ENCODE measurements at regions not wholly inside any gene's neighbourhood (a gene's known extent, or its start where the extent isn't known, plus 50 kb on each side); places are given as distances from the start of the nearest gene placed in this dataset.

- Histone ChIP-seq H3K9ac (ENCODE audit: low read length) (no peak overlapping the region), H3K4me1 (ENCODE audit: insufficient read depth, low read length) (no peaks in the 10 kb centered on the region), H3K79me2 (ENCODE audit: insufficient read depth, low read length) (no peaks in the 10 kb centered on the region), H3K4me3 (ENCODE audit: insufficient read depth, low read depth, low read length) (no peak overlapping the region), H3K4me2 (ENCODE audit: low read length) (no peak overlapping the region), H3K36me3 (ENCODE audit: insufficient read depth, low read length) (no peaks in the 10 kb centered on the region), H3K9me3 (ENCODE audit: insufficient read depth, low read depth, low read length) (no peaks in the 10 kb centered on the region), H4K20me1 (ENCODE audit: insufficient read depth, low read length) (no peaks in the 10 kb centered on the region), H2AFZ (ENCODE audit: low read depth, low read length) (no peak overlapping the region), H3K27me3 (ENCODE audit: insufficient read depth, low read length) (no peaks in the 10 kb centered on the region), H3K27ac (ENCODE audit: low read depth, low read length) (no peak overlapping the region)
- FAIRE-seq (no peak), DNase-seq (ENCODE audit: low read depth) (no peak)
- peaks cover 4% of the 10 kb centered on the region for H3K4me1 Mint-ChIP-seq (ENCODE audit: low read depth, unreplicated experiment)
- H3K27me3 Mint-ChIP-seq (ENCODE audit: low read depth, unreplicated experiment), result no peaks in the 10 kb centered on the region
- H3K9me3 Mint-ChIP-seq (ENCODE audit: unreplicated experiment), result peaks cover 8% of the 10 kb centered on the region
- no peak overlapping the region for H3K4me3 Mint-ChIP-seq (ENCODE audit: unreplicated experiment)
- TF ChIP-seq EZH2 (IDR thresholded peaks at IDR 0.05; ENCODE audit: insufficient read depth, low read length) (no peak), CTCF (IDR thresholded peaks at IDR 0.05; ENCODE audit: insufficient read depth, low read depth, low read length) (no peak)
- no peak overlapping the region for H3K27ac Mint-ChIP-seq (ENCODE audit: unreplicated experiment)
- H3K36me3 Mint-ChIP-seq (ENCODE audit: low read depth, unreplicated experiment), result no peaks in the 10 kb centered on the region
Observed at GRCh38 chr7:25927626-25927978, 224.4 kb upstream of the NFE2L3 start.

GRCh38 chr7:25928549-25929330 lies 223.3 kb upstream of the NFE2L3 start:
- Mint-ChIP-seq H3K27ac (ENCODE audit: unreplicated experiment) (no peak overlapping the region), H3K4me1 (ENCODE audit: low read depth, unreplicated experiment) (peaks cover 4% of the 10 kb centered on the region), H3K27me3 (ENCODE audit: low read depth, unreplicated experiment) (no peaks in the 10 kb centered on the region), H3K4me3 (ENCODE audit: unreplicated experiment) (no peak overlapping the region), H3K36me3 (ENCODE audit: low read depth, unreplicated experiment) (no peaks in the 10 kb centered on the region), H3K9me3 (ENCODE audit: unreplicated experiment) (peaks cover 11% of the 10 kb centered on the region)
- DNase-seq (ENCODE audit: low read depth) (no peak), FAIRE-seq (no peak)
- TF ChIP-seq CTCF (IDR thresholded peaks at IDR 0.05; ENCODE audit: insufficient read depth, low read depth, low read length) (no peak), EZH2 (IDR thresholded peaks at IDR 0.05; ENCODE audit: insufficient read depth, low read length) (no peak)
- Histone ChIP-seq H3K4me2 (ENCODE audit: low read length) (no peak overlapping the region), H3K27me3 (ENCODE audit: insufficient read depth, low read length) (no peaks in the 10 kb centered on the region), H3K4me3 (ENCODE audit: insufficient read depth, low read depth, low read length) (no peak overlapping the region), H3K4me1 (ENCODE audit: insufficient read depth, low read length) (no peaks in the 10 kb centered on the region), H3K36me3 (ENCODE audit: insufficient read depth, low read length) (no peaks in the 10 kb centered on the region), H3K27ac (ENCODE audit: low read depth, low read length) (no peak overlapping the region), H3K79me2 (ENCODE audit: insufficient read depth, low read length) (no peaks in the 10 kb centered on the region), H4K20me1 (ENCODE audit: insufficient read depth, low read length) (no peaks in the 10 kb centered on the region), H3K9ac (ENCODE audit: low read length) (no peak overlapping the region), H2AFZ (ENCODE audit: low read depth, low read length) (no peak overlapping the region), H3K9me3 (ENCODE audit: insufficient read depth, low read depth, low read length) (no peaks in the 10 kb centered on the region)

GRCh38 chr7:25929448-25929847 lies 222.6 kb upstream of the NFE2L3 start:
- Histone ChIP-seq H3K4me3 (ENCODE audit: insufficient read depth, low read depth, low read length) (no peak overlapping the region), H3K9me3 (ENCODE audit: insufficient read depth, low read depth, low read length) (no peaks in the 10 kb centered on the region), H3K27me3 (ENCODE audit: insufficient read depth, low read length) (no peaks in the 10 kb centered on the region), H3K27ac (ENCODE audit: low read depth, low read length) (no peak overlapping the region), H3K4me2 (ENCODE audit: low read length) (no peak overlapping the region), H3K79me2 (ENCODE audit: insufficient read depth, low read length) (no peaks in the 10 kb centered on the region), H3K9ac (ENCODE audit: low read length) (no peak overlapping the region), H4K20me1 (ENCODE audit: insufficient read depth, low read length) (no peaks in the 10 kb centered on the region), H3K4me1 (ENCODE audit: insufficient read depth, low read length) (no peaks in the 10 kb centered on the region), H2AFZ (ENCODE audit: low read depth, low read length) (no peak overlapping the region), H3K36me3 (ENCODE audit: insufficient read depth, low read length) (no peaks in the 10 kb centered on the region)
- TF ChIP-seq CTCF (IDR thresholded peaks at IDR 0.05; ENCODE audit: insufficient read depth, low read depth, low read length), result no peak
- TF ChIP-seq EZH2 (IDR thresholded peaks at IDR 0.05; ENCODE audit: insufficient read depth, low read length), result no peak
- DNase-seq (ENCODE audit: low read depth), result no peak
- Mint-ChIP-seq H3K4me1 (ENCODE audit: low read depth, unreplicated experiment) (peaks cover 4% of the 10 kb centered on the region), H3K27ac (ENCODE audit: unreplicated experiment) (no peak overlapping the region), H3K36me3 (ENCODE audit: low read depth, unreplicated experiment) (no peaks in the 10 kb centered on the region), H3K4me3 (ENCODE audit: unreplicated experiment) (no peak overlapping the region), H3K27me3 (ENCODE audit: low read depth, unreplicated experiment) (no peaks in the 10 kb centered on the region), H3K9me3 (ENCODE audit: unreplicated experiment) (peaks cover 16% of the 10 kb centered on the region)
- no peak for FAIRE-seq

All from astrocyte (in vitro differentiated cells and primary cell).